Thyroid gland (tissue), 4 donors: ENCODE measurements at regions not wholly inside any gene's neighbourhood (a gene's known extent, or its start where the extent isn't known, plus 50 kb on each side); places are given as distances from the start of the nearest gene placed in this dataset.
"Not testable (repeated sequence)": the region's sequence is repeated elsewhere in the genome, so short reads cannot be mapped to it uniquely, and the experiment has no call there.

Experiments
- DNase-seq, 2 donors: peaks; one replicate each; pipeline ENCODE4 v3.0.0-alpha.2; 2019
- H3K27ac ChIP-seq, 3 donors: fragments of 200-600 bp; sonication (generic); 1 replicate in 2 of 3; 2 replicates in 1 of 3; pipeline ENCODE4 v1.5.1; 2016 to 2019; ENCODE audit warnings: mild to moderate bottlenecking in 1 of 3, moderate library complexity in 1 of 3
- H3K27me3 ChIP-seq: fragments of 200-600 bp; sonication (generic); one replicate; pipeline ENCODE4 v1.5.1; 2019
- H3K36me3 ChIP-seq, 2 donors: fragments of 200-600 bp; sonication (generic); one replicate each; pipeline ENCODE4 v1.5.1; 2016 to 2019
- H3K4me1 ChIP-seq, 2 donors: fragments of 200-600 bp; sonication (generic); one replicate each; pipeline ENCODE4 v1.5.1; 2017 to 2019
- H3K4me3 ChIP-seq, 3 donors: fragments of 200-600 bp; sonication (generic); replicated peaks in 1 of 3; 1 replicate in 2 of 3; 2 replicates in 1 of 3; pipeline ENCODE4 v1.5.1; 2016; ENCODE audit warnings: mild to moderate bottlenecking in 1 of 3
- H3K9me3 ChIP-seq: fragments of 200-600 bp; sonication (generic); one replicate; pipeline ENCODE4 v1.5.1; 2017
- WGBS, 2 donors: methylation state at CpG; one replicate each; pipeline ENCODE4 v1.1.5; 2017; 5-methylcytosine and 5-hydroxymethylcytosine counted together
- intact Hi-C: fragments of 100-400 bp; cut with DNase I; formaldehyde crosslinking; loops from one replicate; pipeline ENCODE4 v1.15.1; 2023

- H3K4me1 ChIP-seq, H3K36me3 ChIP-seq, H3K4me3 ChIP-seq, H3K27ac ChIP-seq, intact Hi-C loops, H3K27me3 ChIP-seq, H3K9me3 ChIP-seq, DNase-seq: not testable (repeated sequence)
- WGBS, 2 donors, result 97 to 100% methylated on average over 1 of the region's 4 CpGs
Observed at GRCh38 chr5:177845906-177846305, 63.2 kb upstream of the FAM153A start.

GRCh38 chr5:177836191-177836590 lies 53.5 kb upstream of the FAM153A start:
- H3K27me3 ChIP-seq, intact Hi-C loops, H3K36me3 ChIP-seq, H3K4me3 ChIP-seq, H3K9me3 ChIP-seq, H3K4me1 ChIP-seq, DNase-seq, H3K27ac ChIP-seq: not testable (repeated sequence)
- WGBS, 2 donors, result no CpG with 5 or more reads among the region's 5 CpGs
